K562 (cell line): ENCODE measurements at regions not wholly inside any gene's neighbourhood (a gene's known extent, or its start where the extent isn't known, plus 50 kb on each side); places are given as distances from the start of the nearest gene placed in this dataset.

ENCODE experiments used
- CTCF ChIP-seq, 3 experiments: IDR thresholded peaks in 2 of 3; conservative IDR thresholded peaks in 1 of 3; 2 replicates each; pipeline ENCODE4 v1.5.1; 2011 to 2012; ENCODE audit warnings: low read length in 3 of 3, mild to moderate bottlenecking in 3 of 3, control low read depth in 2 of 3, improper control_type of control experiment in 1 of 3, inconsistent platforms in 1 of 3, low read depth in 1 of 3, mixed read lengths in 1 of 3, moderate library complexity in 1 of 3; ENCODE audit not compliant: insufficient read depth in 2 of 3
- PHF20 ChIP-seq: fragments of 450-650 bp; IDR thresholded peaks from 2 replicates; pipeline ENCODE4 v1.6.1; 2018; ENCODE audit not compliant: partially characterized antibody

GRCh38 chr4:59039046-59039445, 1928.9 kb upstream of the IGFBP7 start:
- TF ChIP-seq PHF20 (no peak), CTCF (IDR thresholded peaks at IDR 0.05 in 2 of 3, conservative IDR thresholded peaks at IDR 0.05 in 1 of 3; ENCODE audit: insufficient read depth in 2 of 3, low read depth in 1 of 3, low read length in 3 of 3) (no peak)
